ENCODE measurements at regions not wholly inside any gene's neighbourhood (a gene's known extent, or its start where the extent isn't known, plus 50 kb on each side); places are given as distances from the start of the nearest gene placed in this dataset.

DNA sequence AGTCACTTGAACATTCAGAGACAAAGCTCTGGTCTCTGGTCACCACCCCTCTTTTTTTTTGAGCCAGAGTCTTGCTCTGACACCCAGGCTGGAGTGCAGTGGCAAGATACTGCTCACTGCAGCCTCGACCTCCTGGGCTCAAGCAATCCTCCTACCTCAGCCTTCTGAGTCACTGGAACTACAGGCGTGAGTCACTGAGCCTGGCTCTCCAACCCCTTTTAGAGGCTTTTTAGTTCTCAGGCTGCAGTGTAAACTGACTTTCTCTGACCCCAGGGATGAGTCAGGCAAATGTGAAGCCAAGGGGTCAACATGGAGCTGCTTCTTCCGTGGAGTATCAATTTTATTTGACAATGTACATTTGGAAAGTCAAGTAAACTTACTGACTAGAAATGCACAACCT lies 229.2 kb downstream of the PTTG2 start:
- DNase-seq: peak; percentile 41 to 50

DNA sequence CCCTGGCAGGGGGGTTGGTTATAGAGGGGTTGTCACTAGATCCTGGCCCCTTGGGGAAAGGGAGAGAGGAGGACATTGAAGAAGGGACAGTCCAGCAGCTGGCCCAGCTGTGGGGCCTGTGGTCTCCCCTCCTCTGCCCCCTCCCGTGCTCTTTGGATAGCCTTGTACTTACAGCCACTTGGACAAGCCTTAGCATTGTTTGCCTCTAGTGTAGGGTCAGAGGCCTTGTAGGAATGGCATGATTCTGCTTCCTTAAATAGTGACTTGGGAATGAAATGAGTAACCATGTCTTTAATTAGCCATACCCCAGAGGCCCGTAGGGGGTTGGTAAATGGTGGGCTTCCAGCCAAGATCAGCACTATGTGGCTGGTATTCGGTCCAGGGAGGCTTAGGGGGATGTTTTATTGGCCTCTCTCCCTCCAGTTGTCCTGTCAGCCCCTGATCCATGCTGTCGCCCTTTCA lies 230.6 kb downstream of the PTTG2 start:
- no peak for DNase-seq

DNA sequence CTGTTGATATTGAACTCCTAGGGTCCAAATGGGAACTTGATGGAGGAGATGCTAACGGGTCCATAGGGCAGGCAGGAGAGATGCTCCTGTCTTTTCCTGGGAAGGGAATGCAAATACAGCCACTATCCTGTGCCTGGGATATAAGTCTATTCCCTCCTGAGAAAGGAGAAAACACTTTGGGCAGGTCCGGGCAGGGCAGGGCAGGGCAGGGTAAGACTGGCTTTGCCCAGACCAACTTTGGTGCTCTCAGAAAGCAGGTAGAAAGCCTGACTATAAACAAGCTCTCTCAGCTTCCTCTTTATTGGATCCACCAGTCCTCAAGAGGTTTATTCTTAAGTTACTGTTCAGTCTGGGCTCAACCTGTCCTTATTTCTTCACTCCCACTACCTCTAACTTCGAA lies 232.3 kb downstream of the PTTG2 start:
- no peak for DNase-seq

DNA sequence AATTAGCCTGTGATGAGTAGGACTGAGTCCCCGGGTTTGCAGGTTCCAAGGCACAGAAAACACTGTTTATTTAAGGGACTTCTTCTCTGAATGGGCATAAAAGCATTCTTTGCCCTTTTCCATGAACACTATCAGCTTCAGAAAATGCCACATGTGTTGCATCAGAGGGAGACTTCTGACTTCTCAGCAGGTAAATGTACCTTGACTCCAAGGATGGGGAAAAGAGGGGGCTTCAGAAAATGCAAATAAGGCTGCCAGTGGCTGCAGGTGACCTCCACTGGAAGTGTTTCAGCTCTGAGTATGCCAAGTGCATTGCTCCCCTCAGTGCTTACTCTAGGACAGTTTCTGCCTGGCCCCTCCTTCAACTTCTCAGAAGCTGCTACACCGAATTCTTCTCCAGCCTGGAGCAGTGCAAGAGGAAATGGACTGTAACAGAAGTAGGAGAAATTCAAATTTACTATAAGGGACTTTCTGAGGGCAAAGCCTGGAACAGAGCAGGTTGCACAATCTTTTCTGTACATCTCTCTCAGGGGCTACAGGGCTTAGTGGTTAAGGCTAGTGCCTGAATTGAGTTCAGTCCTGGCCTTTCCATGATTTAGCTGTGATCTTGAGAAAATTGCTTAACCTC lies 233.2 kb downstream of the PTTG2 start:
- no peak for DNase-seq

DNA sequence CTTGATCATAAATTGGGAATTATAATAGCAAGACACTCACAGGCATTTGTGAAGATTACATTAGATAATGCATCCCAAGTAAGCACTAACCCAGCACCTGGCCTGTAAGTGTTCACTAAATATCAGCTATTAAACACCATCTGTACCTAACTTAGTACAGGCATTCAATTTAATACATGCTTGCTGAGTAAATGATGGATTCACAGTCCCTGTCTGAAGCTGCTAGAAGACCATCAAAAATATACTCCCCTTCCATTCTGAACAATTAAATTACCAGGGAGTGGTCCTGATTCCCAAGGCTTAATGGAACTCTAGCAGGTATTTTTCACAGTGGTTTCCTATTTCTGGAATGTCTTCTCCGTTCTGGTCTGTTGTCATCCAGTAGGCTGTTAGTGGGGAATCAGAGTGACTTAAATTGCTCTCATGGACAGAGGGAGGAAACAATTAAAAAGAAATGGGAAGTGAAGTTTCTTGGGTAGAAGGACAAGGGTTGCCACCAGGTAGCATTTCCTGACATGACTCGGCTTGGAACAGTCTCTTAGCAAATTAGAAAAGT lies 233.9 kb downstream of the PTTG2 start:
- DNase-seq: no peak

DNA sequence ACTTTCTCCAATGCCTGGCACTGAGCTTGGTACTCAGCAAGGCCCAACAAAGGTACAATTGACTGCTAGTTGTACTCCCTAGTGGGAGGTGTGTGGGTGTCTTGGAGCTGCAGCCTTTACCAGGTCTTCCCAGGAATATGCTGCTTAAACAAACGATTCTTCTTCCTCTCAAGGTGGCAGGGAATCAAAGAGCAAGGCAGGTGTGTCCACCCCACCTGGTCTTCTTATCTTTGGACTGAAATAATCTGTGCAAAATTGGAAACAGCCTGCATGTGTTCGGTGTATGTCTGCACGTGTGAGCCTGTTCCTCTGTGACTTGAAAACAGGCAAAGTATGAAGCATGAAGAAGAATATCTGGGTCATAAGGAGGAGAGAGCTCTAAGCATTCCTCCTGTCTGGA lies 235.3 kb downstream of the PTTG2 start:
- DNase-seq: no peak

DNA sequence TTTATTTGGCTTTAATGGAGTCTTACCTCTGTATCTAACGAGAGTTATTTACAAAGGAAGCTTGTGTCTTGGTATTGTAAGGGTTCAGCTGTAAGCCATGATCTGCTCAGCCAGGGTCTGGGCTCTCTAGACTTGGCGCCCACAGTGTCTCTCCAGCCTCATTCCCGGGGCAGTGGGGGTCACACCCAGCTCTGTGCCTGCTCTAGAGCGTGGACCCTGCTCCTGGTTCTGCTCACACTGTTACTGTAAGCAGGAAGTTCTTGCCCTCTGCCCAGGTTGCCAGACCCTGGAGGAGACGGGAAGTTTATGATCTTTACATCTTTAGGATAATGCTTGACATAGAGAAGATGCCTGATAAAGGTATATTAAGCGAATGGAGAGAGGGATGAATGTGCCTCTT lies 235.7 kb downstream of the PTTG2 start:
- no peak for DNase-seq

DNA sequence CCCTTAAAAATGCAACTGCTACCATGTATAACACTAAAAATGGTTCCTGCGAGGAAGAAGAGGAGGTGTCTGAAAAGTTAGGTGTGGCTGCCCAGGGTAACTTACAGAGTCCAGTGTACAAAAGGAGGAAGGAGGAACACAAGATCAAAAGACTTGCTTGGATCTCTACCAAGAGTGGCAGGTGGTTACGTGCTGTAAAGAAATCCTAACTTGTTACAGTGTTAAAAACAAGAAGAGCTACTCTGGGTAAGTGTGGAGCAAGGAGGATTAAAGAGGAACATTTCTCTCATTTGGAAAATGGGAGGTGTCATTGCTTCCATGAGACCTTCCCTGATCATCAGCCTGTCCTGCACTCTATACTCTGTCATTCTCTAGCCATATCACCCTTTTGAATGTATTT lies 242.0 kb downstream of the PTTG2 start:
- no peak for DNase-seq

DNA sequence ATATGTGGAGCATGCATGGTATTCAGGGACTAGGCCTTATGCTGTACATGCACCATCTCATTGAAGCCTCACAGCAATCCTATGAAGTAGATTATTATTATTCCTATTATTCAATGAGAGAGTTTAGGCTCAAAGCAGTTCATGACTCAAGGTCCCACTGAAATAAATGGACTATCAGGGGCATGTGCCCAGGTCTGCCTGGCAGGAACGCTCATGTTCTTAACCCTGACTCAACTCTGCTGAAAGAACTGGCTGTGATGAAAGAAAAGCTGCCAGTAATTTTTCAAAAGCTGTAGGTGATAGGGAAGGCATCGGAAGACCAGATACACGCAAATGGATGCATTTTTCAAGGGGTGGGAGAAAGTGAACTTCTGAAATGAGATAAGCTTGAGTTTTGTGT lies 243.4 kb downstream of the PTTG2 start:
- no peak for DNase-seq

DNA sequence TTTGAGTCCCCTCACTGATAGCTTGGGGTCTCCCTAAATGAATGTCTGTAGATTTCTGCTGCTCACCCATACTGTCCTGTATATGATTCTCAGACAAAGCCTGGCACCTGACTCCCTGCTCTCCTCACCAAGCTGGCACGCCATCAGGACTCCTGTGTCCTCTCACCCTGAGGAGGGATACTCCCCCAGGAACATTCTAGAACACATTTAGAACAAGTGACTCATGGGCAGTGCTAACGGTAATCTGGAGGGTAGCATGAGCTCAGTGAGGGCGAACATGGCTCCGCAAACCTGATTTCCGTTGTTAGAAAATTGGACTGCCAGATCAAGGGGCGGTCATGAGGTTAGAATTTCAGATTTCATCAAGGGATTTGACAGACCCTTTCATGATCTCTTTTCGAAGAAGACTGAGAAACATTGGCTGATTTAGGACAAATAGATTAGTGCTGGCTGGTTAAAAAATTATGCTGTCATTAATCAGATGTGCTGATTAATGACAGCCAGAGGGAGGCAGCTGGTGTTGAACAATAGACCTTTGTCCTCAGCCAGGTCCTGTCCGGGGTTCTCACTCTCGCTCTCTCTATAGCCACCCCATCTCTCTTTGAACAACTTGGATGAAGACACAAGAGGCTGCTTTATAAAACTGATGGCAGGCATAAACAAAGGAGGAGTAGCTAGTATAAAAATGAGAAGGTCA lies 244.3 kb downstream of the PTTG2 start:
- no peak for DNase-seq

DNA sequence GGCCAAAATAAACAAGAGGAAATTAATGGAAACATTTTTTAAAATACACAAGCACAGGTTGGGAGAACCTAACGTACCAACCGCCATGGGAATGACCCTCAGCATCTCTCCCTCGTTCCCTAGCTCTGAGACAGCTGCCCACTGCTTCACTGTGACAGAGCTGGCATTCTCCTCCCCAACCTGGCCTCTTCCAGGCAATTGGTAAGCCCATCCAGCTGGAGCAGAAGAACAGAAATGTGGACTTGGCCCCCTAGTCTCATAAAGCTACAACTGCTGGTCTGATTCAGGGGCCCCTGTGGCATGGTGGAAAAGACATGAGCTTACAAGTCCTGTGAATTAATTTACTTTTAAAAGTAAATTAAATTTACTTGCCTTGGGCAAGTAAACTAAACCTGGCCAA lies 245.1 kb downstream of the PTTG2 start:
- DNase-seq: no peak

DNA sequence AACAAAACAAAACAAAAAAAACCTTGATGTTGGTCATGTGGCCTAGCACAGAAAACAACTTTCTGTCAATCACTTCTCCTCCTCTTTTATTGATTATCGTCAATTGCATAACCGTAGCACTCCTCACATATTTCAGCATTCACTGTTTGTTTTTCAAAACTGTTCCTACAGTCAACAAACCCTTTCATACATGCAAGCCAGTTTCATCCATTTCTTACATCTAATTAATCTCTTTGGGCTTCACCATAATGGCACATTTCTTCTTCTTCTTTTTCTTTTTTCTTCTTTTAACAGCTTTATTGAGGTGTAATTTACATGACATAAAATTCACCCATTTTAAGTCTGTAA lies 246.9 kb downstream of the PTTG2 start:
- no peak for DNase-seq

DNA sequence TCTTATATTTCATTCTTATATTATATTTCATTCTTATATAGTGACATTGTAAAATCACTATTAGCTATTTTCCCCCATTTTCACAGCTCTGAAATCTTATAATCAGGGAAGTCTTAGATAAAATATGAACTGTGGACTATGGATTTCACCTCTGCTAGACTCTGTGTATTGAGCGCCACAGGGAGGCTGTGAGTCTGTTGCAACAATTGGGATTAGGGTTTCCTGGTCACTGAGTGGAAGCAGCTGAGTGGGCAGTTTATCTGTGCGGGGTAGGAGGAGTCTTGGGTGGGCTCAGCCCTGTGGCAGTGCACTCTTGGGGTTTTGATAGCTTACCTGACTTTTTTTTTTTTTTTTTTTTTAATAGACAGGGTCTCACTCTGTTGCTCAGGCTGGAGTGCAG lies 249.5 kb downstream of the PTTG2 start:
- DNase-seq: no peak

DNA sequence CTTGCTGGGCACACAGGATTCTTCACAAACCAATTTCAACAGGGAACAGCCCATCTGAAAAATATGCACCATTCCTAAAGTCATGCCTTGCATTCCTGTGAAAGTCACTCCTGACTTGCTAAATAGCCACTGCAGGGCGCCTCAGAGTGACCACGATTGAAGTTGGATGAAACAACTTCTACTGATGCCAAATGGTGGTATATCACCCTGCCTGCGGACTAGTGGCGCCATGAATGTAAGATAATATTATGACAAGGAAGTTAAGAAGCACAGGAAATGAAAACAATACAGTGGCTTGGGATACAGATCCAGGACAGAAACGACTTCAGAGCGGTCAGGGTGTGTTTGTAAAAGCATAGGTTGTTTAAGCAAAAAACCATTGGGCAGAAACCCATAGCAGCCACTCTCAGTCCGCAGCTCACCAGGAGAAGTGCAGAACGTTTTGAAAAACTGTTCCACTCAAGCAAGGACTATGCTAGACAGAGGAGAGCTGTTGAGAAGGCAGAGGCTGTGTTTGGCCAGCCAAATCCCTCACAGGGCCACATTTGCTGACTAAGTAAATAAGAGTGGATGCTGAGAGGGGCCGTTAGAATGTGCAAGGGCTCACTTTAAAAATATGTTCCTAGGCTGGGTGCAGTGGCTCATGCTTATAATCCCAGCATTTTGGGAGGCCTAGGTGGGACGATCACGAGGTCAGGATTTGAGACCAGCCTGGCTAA lies 250.4 kb downstream of the PTTG2 start:
- DNase-seq: no peak

DNA sequence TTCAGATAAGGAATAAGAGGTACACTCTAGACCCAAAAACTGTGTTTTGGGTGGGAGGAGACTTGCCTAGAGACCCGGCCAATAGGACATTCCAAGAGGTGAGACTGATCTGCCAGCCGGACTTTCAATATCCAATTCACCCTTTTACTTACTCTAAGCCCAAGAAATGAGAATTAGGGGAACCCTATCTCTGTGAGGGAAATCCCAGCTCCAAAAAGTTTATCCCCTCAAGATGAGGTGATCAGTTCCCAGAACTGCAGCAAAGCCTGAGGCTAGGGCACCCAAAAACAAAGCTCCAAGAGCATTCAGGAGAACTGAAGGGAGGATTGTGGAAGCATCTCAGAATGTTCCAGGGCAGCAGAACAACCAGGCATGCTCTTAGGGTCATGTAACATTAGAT lies 251.7 kb downstream of the PTTG2 start:
- no peak for DNase-seq

DNA sequence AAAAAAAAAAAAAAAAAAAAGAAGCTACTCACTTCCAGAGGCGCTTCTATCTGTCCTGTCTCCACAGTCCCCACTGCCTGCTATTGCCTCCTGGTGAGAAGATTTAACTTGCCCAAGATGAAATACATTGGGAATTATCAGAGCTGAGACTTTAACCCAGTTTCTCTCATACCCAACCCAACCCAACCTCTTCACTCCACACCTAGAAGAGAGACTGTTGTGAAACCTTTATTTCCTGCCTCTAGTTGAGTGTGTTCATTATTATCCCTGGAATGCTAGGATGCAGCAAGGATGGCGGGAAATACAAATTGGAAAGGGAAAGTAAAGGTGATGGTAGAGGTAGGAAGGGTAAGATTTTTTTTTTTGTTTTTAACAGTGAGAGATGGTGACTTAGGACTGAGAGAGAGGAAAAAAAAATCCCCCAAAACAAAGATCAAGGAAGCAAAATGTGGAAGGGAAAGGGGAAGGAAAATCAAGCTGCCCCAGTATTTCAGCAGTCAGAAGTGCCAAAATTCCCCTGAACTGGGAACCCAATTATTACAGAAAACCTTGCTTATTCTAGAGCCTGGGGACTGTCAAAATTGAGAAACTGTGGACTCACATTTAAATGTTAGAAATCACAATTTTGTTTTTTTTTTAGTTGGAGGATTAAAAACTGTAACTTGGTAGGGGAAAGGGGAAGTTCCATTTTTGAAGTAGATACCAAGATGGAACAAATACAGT lies 253.0 kb downstream of the PTTG2 start:
- no peak for DNase-seq

DNA sequence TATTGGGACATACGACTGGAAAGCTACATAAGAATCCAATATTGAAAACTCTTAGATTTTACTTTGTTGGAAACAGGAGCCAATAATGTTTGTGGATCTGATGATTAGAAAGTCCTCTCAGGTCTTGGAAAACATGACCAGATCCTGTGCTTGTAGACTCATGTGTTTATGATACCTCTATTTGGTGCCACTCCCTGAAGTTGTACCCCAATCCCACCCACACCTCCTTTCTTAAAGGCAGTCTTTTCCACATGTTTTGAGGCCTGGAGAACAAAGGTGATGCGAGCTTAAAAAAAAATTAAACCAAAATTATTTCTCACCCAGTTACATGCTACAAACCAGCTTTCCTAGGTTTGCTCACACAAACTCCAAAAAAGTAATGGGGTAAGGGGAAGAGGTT lies 262.7 kb downstream of the PTTG2 start:
- DNase-seq: no peak

DNA sequence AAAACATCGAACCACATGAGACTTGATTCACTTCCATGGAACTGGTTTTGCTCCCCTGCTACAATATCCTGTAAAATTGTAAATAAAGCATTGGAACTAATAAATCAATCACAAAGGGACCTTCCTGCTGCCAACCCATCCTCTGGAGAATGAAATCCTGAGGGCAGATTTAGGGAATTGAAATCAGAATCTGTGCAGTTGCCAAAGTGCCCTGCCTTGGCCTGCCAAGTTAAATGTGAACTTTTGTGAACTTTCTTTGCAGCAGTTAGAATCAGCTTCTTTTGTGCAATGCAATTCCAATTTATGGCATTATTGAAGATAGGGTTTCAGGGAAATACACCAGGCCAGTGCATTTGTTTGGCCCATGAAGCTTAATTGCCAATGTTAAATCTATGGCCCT lies 263.1 kb downstream of the PTTG2 start:
- DNase-seq: no peak

DNA sequence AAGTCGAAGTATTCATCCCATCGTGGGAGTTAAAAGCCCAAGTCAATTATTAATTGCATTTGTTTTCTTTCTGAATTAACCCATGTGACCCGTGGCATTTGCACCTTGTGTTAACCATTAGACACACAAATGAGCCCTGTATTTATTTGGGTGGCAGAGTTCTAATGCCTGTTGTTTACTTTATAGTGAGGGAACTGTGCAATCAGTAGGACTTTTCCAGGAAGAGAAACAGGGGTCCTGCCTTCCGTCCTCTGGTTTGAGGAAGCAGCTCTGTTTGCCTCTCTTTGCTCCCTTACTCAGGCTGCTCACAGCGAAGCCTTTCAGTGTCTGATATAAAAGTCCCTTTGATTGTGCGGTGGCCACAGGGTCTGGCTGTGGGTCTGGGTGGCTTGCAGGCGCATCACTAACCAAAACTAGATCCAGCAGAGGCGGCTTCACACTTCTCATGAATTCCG lies 263.6 kb downstream of the PTTG2 start:
- DNase-seq: no peak

DNA sequence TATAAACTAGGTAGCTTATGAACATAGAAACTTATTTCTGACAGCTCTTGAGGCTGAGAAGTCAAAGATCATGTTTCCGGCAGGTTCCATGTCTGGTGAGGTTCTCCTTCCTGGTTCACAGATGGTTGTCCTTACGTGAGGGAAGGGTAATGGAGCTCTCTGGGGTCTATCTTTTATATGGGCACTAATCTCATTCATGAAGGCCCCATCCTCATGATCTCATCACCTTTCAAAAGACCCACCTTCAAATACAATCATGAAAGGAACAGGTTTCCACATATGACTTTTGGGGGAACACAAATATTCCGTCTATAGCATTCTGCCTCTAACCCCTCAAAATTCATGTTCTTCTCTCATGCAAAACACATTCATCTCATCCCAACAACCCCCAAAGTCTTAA lies 264.7 kb downstream of the PTTG2 start:
- no peak for DNase-seq

DNA sequence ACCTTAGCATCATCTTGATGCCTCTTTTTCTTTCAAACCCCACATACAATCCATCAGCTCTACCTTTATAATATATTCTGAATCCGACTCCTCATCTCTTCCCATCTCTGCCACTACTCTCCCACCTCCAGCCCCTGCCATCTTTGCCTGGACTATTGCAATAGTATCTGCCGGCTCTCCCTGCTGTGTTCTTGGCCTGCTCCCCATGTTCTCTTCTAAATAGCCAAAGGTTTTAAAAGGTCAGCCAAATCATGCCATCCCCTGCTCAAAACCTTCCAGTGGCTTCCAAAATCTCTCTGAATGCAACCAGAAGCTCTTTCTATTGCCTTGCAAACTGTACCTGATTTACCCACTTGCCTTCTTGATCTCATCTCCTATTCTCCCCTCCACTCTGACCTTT lies 266.0 kb downstream of the PTTG2 start:
- DNase-seq: no peak

DNA sequence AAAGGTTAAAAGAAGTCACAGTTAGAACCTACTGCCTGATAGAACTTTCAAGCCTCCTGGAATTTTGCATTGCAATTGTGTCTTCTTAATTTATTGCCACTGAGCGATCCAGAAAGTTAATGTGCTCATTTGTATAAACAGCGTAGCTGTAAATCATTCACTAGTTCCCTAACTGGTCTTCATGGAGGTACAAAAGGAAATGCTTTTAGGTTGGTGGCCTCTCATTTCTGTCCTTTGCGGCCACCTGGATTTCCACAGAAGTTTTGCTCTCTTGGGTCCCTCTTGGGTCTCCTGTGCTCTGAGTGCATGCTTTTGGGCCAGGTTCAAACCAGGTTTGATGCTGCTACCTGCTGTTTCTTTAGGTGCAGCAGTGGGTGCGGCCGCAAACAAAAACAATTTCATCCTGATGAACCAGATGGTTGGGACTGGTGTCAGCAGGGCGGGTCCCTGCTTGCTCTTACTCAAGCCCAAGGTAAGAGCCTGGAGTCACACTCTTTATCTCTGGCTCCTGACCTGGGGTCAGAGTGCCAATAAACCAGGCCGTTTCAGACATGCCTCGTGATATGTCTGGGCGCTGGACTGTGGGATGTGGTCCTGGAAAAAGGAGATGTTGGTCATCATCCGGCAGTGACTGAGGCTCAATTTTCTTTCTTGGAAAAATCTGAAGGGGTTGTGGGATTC lies 270.1 kb downstream of the PTTG2 start:
- no peak for DNase-seq

All from activated T-cell treated with anti-CD3 and anti-CD28 coated beads, Interleukin-2, amount 50 U/mL, for 48 hours (primary cell).